Epidermal melanocyte (primary cell): ENCODE measurements at regions not wholly inside any gene's neighbourhood (a gene's known extent, or its start where the extent isn't known, plus 50 kb on each side); places are given as distances from the start of the nearest gene placed in this dataset.

Experiments
- DNase-seq: peaks from one replicate; pipeline ENCODE4 v3.0.0; 2011; ENCODE audit warnings: low spot score; ENCODE audit not compliant: insufficient read length

DNA sequence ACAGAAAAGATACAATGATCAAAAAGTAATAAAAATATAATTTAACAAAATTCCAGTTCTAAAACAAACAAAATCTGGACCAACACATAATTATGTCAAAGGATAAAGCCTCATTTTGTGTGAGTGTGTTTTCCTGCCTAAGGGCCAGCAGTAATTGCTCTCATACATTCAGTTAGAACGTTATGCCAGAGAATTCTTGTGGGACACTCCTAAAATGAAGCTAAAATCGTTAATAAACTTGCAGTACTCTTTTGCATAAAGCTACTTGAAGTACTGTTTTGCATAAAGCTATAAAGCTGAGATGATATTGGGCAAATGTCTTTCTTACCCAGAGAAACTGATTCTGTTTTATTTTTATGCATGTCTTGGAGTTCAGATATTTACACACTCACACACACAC, 1072.3 kb downstream of the MAT2B start:
- no peak for DNase-seq

DNA sequence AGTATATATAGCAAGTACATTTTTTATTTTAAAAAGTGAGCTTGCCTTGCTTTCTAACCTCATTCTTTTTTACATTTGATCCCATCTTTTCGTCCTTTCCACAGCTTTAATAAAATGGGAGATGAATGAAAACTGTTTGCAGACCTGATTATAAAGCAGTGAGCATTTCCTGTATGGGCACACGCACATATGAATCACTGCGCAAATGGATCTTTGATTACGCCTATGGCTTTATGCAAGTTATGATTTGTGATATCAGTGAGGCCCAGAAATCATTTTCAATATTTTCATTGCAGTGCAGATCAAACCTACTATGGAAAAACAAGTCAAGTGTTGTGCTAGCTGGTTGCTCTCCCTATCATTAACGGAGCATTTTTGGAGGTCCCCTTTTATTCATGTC, 1073.0 kb downstream of the MAT2B start:
- no peak for DNase-seq

- DNase-seq = no peak
These were observed 1073.5 kb downstream of the MAT2B start for GRCh38 chr5:164578911-164579310.

GRCh38 chr5:164580155-164580554, 1074.7 kb downstream of the MAT2B start:
- no peak for DNase-seq

- DNase-seq = no peak
These were observed 1076.5 kb downstream of the MAT2B start for GRCh38 chr5:164581889-164582288.

- no peak for DNase-seq
These were observed 1088.6 kb downstream of the MAT2B start for GRCh38 chr5:164593982-164594381.

DNA sequence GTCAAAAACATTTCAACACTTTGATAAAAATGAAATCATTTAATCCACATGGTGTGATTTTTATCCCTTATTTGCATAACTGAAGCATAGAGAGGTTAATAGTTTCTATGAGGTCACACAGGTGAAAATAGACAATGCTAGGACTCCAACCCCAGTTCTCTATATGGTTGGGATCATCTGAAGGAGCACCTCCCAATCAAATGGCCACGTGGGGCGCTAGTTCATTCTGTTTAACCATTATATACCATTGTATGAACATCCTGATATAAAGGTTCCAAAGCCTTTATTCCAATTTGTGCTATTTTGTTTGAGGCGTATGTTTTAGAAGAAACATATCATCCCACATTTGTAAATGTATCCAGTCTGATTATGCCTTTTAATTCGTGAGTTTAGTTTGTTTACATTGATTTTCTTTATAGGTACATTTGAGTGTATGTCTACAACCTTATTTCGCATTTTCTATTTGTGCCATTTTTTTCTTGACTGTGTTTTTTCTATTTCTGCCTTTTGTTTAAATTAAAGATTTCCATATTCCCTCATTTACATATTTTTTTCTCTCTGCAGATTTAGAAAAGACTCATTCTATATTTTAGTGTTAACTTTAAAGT, 1092.0 kb downstream of the MAT2B start:
- DNase-seq = no peak

DNA sequence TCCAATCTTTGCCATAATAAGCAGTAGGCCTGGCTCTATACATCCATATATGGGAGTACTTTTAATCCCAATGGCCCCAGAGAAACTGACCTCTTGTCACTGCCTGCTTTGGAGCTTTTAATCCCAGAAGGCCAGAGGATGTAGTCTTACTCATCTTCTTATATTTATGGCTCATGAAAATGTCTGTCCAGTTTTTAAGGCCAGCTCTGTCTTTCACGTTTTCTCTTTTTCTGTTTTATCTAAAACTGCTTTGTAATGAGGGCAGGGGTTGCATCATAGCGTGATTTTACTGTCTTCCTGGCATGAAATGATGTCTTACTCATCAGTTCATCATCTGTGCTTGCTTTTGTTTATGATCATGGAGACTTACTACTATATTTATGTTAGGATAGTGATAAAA, 1094.9 kb downstream of the MAT2B start:
- peak; percentile 16 for DNase-seq

DNA sequence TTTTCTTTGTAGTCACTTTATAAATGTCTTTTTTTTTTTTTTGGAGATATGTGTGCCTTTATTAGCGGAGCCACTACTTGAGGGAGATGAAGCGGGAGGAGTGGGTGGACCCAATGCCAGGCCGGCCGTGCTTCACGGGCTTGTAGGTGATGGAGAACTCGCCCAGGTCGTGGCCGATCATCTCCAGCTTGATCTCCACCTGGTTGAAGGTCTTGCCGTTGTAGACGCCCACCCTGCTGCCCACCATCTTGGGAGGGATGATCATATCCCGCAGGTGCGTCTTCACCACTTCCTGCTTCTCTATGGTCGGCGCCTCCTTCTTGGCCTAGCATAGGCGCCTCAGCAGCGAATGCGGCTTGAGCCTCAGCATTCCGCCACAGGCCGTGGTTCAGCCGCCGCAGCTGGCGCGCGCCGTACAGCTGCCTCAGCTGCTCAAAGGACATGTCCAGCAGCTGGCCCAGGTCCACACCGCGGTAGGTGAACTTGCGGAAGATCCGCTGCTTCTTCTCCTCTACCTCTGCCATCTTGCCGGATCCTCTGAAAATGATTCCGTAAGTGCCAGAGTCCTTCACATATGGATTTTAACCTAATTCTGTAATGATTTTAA, 1095.6 kb downstream of the MAT2B start:
- no peak for DNase-seq

- DNase-seq = no peak
These were observed 1103.1 kb downstream of the MAT2B start for GRCh38 chr5:164608507-164608906.

DNA sequence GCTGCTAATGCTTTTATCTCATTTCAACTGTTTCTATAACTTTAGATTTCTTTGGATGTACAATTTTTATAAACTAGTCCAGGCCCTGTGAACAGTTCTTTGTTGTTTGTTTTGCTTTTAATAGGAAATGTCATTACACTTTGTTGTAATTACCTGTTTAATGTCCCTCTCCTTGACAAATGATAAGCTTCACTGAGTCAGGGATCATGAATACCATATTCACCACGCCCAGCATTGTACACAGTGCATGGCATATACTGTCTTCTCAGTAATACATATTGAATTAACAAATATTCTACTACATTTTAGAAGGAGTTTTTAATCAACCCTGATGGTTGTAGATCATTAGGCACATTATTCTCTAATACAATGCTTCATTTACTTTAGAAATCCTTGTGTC, 1105.0 kb downstream of the MAT2B start:
- DNase-seq = no peak

DNA sequence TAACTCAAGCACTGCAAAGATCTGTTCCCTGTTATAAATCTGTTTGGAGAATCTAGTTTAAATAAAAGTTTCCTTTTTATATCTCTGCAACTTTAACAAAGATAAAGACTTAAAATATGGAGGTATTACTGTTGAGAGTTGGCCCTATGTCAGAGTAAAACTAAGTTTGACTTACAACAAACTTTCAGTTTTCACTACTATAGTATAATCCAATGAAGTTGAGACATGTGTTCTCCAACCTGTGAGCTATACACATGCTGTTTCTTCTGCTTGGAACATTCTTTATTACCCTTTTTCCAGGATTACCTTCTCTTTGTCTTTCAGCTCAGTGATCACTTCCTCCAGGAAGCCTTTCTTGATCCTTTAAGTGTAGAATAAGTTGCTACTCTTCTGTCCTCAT, 1109.3 kb downstream of the MAT2B start:
- no peak for DNase-seq

DNA sequence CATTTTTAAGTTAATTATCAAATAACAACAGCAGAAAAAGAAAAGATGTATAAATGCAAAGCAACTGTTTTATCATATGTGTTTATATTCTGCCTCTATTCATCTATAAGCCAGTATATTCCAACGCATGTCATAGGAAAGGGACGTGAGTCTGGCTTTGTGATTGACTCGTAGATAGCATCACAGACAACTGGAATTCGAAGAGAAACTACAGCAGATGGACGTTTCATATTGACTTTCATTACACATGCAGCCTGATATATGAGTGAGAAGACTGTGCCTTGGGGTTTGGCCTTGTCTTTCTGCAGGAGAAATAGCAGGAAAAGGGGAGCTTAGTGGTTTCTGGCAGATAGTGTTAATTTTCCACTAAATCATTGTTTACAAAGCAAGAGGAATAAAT, 1111.9 kb downstream of the MAT2B start:
- no peak for DNase-seq

GRCh38 chr5:164627021-164627420, 1121.6 kb downstream of the MAT2B start:
- DNase-seq = no peak

GRCh38 chr5:164636456-164636855, 1131.0 kb downstream of the MAT2B start:
- no peak for DNase-seq

DNA sequence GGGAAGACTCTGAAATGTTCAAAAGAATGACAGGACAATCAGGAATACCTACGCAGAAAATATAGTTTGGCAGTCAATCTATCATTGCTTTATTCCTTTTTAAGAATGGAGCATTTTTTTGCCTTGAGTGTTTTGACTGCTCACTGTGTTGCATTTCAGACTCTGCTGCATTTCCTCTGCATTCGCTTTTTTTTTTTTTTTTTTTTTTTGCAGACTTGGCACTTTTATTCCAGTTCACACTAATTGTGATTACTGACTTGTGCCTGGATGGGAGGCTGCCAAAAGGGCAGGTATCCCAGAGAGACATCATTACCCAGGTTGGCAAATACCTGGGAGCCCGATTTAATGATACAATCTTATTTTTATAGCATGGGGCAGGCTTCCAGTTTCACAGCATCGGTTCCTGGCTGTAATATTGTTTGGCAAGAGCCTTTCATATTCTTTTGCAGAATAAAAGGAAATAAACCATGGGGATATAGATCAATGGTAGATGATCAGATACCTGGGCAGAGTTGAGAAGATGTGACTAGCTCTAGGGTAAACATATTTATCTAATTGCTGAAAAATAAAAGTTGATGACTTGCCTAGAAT, 1132.6 kb downstream of the MAT2B start:
- DNase-seq = no peak

GRCh38 chr5:164649266-164649665, 1143.8 kb downstream of the MAT2B start:
- DNase-seq = no peak

DNA sequence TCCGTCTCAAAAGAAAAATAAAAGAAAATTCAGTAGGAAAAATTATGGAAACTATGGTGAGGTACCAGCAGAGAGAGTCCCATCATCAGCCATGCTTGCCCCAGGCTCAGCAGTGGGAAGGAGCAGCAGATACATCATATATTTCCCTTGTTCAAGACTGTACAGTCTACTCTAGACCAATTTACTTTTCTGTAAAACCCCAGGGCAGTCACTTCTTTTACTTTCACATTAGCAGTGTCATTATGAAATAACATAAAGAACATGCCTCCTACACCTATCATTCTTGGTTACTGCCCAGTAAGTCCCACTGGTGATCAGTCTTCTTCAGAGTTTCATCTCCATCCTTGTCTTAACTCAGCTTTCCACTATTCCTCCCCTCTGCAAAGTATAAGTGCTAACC, 1145.0 kb downstream of the MAT2B start:
- no peak for DNase-seq

DNA sequence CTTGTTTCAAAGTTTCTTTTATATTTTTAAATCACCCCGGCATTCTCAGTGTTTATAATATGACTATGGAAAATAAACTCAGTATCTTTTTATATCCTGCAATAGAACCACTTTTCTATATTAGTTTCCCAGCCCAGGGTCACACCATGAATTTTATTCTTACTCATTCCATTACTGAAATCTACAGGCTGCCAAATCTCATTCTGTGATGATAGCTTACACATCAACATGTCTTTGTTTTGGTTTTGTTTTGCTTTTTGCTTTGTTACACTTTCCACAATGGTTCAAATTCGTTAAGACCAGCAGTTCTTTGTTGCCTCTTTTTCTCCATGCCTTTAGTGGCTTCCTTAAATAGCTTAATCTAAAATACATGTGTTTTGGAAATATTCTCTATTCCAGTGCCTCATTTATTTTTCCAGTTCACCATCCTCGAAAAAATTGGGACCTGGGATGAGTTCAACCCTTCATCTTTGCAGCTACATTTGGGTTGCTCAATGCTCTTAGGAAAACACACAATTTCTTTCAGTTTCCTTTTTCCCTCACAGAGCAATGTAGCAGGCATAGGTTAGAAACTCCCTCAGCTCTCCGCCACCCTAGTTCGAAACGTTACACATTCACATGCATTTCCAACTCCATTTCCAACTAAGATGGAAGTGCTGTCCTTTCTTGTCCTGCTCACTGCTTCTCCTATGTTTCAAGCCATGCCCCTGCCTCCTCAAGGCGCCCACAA, 1146.3 kb downstream of the MAT2B start:
- DNase-seq = no peak

- no peak for DNase-seq
These were observed 1146.8 kb downstream of the MAT2B start for GRCh38 chr5:164652276-164652660.

DNA sequence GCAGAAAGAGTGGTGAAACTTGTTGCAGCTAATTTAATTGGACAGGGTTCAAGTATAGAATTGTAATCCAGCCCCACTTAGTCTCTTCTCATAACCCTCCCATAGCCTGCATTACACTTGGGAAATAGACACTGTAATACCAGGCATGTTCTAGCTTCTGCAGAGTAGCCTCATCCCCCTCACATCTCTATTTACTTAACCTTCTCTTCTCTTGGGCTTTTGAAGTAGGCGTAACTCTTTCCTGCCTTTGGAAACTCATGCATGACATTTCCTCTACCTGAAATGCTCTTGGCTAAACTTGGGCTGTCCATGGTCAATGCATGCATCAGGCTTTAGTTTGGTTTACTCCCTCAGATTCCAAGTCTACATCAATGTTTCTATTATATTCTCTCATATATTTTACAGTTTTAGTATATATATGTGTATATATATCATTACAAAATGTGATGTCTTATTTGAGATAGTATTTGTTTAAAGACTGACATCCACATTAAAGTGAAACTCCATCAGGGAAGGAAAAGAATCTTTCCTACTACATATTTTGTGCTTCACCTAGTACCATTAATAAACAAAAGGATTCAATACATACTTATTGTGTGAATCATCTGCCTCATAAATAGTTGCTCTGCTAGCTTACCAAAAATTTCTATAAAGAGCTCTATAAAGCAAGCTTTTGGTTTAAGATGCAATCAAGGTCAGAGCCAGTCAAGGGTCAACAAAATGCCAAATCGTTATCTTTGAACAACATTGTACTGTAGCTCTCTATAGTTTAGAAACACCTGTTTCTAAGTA, 1158.0 kb downstream of the MAT2B start:
- no peak for DNase-seq

- DNase-seq = no peak
These were observed 1166.2 kb downstream of the MAT2B start for GRCh38 chr5:164671640-164672039.
